SKM-1 (cell line): ENCODE measurements at regions not wholly inside any gene's neighbourhood (a gene's known extent, or its start where the extent isn't known, plus 50 kb on each side); places are given as distances from the start of the nearest gene placed in this dataset.
"Not testable (repeated sequence)": the region's sequence is repeated elsewhere in the genome, so short reads cannot be mapped to it uniquely, and the experiment has no call there.

Experiments used
- DNase-seq: peaks from one replicate; lab custom pipeline; 2025; ENCODE audit not compliant: unreplicated experiment; lab: John Stamatoyannopoulos, UW

DNA sequence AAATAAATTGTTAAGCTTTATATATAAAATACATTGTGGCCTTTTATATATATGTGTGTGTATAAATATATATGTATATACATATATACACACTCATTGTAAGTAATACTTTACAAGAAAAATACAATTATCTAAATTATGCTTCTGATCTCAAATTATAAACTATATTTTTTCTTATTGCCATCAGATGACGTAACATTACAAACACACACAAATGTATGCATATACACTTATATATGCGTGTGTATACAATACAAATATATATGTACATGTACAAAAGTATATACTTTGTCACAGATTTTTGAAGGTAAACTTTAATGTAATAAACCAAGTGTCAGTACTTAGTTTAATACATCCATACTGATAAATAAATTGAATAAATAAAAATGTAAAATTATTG is 278.9 kb upstream of the LMO3 start:
- DNase-seq = no peak

DNA sequence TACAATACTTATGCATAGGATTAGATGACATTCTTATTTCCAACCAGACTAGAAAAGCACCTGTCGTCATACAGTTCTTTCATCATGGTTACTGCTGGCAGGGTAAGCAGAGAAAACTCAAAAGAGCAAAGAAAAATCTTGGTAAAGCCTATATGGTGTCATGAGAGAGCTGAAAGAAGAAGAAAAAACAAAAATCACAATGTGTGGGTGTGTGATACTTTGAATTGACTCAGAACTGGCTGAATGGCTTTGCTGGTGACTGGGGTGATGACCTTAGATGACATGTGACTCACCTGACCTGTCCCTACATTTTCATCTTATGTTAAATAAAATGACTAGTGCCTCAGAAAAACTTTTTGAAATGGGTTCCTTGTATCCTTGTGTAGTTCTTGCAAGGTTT is 278.1 kb upstream of the LMO3 start:
- no peak for DNase-seq

DNA sequence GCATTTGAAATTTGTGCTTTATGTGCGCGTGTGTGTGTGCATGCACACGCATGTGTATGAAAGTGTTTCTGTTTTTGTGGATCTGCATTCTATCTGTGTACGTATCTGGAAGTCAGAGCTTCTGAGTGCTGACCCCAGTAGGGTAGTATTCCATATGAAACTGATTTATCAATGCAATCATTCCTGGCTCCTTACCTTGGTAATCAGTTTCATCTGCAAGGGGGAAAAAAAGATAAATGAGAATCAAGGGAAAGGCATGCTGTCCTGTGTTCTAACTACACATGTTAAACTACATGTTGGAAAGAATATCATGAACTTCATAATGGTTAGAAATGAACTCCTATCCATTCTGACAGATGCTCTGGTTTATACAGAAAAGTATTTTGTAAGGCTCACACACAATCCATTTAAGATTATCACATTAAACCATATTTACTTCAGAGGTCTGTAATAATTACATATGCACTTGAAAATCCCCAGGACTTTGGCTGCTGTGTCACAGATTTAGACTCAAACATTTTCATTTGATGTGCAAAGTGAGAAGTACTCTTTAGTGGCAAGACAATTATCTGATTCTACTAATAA is 276.1 kb upstream of the LMO3 start:
- DNase-seq = no peak

DNA sequence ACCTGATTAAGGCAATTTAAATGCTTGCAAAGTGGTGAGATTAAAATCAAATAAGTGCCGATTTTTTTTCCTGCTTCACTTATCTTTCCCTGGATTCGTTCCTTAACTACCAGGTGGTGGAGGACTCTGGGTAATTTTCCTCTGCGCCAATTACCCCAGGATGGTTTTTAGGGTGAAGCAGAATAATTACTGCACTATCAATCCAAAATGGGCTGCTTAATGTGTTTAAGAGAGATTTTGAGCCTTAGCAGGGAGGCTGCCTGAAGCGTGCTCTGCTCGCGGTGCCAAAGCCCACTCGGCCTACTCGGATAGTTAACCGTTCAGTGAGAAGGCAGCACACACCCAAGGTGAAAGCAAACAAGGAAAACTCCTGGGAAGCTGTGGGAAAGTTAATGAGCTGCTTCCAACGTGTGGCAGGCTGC is 274.9 kb upstream of the LMO3 start:
- no peak for DNase-seq

DNA sequence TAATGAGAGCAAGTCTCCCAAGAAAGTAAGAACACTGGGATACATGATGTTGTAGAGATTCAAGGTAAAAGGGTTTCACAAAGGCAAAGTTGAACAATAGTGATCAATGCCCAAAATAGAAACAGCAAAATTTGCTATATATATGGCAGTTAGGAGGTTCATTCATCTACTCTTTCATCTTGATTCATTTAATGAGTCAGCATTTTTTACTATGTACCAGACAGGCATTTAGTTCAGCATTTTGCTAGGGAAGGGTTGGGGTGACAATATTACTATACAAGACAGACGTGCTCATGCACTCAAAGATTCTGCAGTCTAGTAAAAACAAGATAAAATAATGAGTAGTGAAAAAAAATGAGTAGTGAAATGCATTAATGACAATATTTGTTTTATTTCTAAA is 264.9 kb upstream of the LMO3 start:
- no peak for DNase-seq

DNA sequence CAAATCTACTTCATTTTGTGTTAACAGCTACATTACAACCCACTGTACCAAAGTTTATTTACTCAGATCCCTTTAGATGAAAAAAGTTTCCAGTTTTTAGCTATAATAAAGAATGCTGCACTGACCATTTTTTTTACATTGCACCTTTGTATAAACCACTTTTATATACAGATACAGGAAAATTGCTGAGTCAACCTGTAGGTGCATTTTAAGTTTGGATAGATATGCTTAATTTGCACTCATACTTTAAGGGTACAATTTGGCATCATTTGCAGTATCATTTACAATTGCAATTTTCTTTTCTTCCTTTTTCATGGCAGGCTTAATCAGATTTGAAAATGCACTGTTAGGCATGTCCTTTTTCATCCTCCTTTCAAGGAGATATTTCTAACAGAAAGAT is 257.8 kb upstream of the LMO3 start:
- DNase-seq = no peak

DNA sequence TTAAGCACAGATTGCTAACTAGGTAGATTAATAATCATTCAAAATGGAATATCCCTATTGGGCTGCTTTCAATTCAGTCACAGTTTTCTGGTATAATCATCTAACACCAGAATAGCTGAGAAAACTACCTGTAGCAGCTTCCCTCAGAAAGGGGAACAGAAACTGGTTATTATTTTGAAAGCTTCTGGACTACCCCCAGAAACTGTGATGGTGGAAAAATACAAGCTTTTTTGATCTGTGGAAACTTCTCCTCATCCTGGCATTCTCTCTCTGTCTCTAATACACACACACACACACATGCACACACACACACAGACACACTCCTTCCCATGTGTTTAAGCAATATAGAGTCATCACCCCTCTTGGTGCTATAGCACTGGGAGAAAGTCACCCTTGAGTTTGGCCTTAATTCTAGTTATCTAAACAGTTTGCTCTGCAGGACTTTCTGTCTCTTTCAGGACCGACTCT is 251.5 kb upstream of the LMO3 start:
- no peak for DNase-seq

DNA sequence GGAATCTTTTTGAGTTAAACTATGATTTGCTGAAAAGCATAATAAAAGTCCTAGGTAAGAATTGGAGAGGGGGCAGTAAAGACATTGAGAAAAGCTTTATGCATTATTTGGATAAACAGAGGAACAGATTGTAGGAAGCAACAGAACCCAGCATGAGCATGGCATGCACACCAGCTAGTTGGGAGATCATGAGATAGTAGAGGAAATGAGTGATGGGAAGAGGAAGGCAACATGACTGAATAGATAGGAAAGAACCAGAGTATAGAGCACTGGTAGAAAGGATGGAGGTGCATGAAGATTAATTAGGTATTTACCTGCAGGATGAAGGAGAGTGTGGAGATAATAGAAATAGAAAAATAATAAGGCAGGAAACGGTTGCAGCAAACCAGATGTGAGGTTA is 248.5 kb upstream of the LMO3 start:
- DNase-seq = no peak

DNA sequence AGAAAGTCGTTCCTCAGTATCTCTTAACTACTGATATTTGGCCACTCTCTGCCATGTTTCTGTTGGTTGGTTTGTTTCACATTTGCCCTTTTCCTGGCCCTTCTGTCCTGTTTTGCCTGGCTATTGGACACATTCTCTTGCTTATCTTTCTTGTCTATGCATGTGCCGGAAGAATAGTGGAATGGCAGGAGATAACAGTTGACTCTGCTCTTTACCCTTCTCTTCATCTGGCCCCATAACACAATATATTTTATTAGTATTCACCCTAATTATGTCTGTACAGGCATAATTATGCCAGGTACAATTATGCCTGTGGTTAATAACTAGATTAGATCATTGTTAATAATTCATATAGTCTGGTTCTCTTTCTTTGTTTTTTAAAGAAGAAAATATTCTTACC is 243.5 kb upstream of the LMO3 start:
- no peak for DNase-seq

DNA sequence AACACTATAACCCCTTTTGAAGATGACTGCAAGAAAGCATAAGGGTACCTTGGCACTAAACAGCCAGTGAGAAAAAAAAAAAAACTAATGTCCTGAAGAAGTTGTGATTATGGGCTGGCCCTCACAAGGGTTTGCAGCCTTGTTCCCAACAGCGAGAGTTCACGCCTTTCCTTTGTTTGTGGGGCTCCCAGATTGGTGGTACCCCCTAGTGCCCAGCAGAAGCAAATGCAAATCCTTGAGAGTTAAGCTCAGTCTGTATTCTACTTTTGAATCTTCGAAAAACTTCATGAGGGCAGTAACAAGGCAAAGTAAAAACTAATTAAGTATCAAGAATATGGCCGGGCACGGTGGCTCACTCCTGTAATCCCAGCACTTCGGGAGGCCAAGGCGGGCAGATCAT is 238.9 kb upstream of the LMO3 start:
- no peak for DNase-seq

DNA sequence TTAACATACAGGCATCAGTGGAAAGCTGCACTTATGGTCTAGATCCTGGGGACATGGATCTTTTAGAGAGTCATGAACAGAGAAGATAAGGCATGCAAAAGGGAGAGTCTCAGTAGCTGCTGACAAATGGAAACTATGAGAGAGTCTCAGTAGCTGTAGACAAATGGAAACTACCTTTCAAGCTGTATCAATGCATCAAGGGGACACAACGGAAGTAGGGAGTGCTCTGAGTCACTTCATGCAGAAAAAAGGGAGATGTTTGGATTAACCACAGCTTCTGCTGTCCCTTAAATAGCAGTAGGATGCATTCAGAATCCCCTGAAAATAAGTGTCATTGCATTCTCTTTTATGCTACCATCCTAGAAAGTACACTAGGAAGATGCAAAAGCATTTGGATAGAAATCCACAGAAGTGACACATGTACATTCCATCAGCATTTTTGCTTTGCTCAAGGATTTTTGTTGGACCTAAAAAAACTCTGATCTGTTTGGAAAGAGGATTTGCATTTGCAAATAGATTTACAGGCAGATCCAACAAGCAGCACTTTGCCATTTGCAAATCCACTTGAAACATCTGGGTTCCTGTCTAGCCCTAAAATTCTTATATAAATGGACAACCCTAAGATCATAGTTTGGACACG is 227.5 kb upstream of the LMO3 start:
- no peak for DNase-seq

DNA sequence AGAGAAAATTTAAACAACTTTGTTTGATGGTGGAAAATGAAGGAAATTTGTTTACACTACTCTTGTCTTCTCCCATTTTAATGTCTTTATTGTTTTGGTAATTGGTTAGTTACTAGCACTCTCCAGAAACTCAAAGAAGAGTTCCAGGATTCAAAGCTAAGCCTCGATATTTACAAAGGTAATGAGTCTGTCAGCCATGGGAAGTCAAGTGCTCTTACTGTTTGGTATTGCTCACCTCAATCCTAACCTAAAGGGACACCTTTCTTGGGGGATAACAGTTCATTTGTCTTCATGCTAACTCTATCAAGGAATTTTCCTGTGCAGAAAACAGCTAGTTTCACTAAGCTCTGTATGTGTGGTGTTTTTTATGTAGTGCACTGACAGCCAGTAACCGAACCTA is 222.9 kb upstream of the LMO3 start:
- DNase-seq = no peak

DNA sequence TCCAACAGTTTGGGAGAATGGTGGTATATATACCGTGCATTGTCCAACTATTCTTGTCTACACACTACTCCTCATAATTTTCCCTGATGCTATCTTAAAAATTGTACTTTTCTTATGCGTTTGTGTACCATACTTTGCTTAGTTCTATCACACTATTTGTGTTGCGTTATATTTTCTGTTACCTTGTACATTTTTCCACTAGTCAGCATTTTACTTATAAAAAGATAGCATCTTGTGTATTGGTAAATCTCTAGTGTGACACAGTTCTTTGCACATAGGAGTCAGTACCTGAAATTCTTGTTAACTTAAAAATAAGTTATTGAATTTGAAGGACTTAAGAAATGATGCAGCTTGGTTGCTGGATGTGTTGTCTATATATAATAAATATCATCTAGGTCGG is 201.8 kb upstream of the LMO3 start:
- no peak for DNase-seq

DNA sequence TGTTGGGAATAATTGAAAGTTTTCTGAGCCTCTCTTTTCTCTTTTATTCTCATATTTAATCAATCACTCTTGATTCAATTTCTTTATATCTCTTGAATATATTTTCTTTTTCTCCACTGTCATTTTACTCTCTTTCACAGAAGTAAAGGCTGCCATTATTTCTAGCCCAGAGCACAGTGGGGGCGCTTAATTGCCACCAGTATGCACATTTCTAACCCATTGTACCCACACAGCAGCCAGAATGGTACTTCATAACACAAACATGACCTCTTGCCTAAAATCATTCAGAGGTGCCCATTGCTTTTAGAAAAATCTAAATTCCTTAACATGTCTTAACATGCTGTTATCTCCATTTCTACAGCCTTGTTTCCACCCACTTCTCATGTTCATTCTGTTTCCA is 190.2 kb upstream of the LMO3 start:
- no peak for DNase-seq

DNA sequence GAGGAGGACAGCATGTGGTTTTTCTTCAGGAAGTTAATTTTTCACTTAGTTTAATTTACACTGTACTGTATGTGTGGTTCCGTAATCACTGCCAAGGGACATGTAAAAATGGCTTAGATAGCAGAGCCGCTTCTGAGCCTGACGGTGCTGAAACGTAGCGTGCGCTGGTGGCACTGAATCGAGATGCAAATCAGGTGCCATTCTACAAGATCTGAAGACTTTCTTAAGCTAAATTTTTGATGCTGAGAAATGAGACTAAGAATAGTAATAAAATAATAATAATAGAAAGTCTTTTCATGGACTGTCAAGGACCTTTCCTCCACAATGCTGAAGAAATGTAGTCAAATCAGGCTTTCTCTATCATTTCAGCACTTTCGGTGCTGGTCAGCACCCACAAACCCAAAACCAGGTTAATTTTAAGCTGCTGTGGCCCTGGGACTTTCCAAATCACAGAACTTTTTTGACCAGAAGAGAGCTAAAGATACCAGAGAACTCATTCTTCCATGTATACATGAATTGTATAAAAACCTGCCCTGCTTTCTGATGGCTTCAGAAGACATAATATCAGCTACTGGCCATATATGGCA is 183.3 kb upstream of the LMO3 start:
- no peak for DNase-seq

DNA sequence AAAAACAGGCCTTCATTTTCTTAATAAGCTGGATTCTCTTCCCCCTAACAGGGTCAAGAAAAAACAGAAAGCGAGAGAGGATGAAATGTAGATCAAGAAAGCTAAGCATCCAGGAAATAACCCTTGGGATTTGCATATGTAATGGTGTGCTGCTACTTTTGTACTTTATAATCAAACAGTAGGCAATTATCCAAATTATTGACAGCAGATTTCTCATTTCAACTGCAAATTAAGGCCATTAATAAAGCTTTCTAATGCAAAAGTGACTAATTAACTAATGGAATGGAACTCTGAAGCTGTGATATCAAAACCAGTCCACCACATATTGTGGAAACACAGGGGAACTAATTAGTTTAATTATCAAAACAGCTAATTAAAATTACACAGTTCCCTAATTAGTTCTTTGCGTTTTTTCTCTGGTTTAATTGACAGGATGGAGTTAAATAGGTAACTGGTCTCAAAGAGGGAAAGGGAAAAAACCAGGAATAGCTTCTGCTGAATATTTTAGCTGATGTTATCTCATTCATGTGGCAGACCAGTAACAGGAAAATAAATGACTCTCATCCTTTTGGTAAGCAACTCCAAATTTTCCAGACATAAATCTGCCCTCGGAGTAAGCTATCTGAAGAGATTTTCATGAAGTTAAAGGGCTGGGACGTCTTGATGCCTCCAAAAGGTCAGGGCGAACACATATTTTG is 182.7 kb upstream of the LMO3 start:
- DNase-seq = no peak

DNA sequence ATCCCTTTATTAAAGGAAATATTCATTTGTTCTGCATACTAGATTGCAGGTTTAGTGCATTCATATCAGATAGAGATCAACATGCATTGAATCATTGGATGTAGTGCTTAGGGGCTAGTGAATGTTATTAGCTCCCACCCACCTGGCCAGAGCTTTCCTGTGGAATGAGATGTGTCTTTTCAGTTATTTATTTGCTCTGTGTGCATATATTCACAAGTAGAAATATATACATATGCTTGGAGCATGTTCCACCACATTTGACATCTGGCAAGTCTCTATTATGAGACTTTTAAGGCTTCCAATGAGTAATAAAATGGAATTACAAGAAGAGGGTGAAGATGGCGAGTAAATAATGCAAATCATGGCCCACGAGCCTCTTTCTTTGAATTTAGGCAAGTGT is 180.0 kb upstream of the LMO3 start:
- DNase-seq = no peak

DNA sequence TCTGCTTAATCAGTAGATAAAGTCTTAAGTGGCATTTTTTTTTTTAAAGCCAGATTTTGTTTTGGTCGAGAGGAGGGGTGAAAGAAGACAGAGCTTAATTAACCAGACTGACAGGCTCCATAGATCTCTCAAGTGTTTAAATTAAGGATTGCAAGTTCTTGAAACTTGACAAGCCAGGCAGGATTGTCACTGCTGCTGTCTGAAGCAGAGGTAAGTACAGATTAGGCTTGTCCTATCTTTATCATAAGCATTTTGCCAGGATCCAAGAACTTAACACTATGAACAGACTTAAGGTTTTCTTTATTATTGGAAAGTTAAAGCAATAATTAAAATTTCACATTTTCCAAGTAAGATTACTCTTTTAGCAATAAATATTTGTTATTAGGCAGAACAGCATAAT is 179.6 kb upstream of the LMO3 start:
- no peak for DNase-seq

DNA sequence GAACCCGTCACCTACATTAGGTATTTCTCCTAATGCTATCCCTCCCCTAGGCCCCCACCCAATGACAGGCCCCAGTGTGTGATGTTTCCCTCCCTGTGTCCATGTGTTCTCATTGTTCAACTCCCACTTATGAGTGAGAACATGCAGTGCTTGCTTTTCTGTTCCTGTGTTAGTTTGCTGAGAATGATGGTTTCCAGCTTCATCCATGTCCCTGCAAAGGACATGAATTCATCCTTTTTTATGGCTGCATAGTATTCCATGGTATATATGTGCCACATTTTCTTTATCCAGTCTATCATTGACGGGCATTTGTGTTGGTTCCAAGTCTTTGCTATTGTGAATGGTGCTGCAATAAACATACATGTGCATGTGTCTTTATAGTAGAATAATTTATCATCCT is 163.2 kb upstream of the LMO3 start:
- not testable (repeated sequence) for DNase-seq

DNA sequence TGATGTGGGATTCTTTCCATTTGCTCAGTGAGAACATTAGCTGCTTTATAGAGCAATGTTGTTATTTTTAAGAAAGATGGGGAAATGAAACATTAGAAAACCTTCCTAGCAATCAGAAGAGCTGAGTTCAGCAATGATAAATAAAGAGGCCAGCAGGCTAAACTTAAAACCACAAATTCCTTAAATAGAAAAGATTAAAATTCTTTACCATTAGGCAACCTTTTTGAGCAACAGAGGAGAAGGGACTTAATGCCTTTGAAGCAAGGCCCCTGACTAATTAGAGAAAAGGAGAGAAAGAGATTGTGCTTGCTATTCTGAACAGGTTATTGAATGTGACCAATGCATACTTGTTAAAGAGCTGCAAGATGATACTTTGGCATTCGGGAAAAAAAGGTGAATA is 160.8 kb upstream of the LMO3 start:
- no peak for DNase-seq

DNA sequence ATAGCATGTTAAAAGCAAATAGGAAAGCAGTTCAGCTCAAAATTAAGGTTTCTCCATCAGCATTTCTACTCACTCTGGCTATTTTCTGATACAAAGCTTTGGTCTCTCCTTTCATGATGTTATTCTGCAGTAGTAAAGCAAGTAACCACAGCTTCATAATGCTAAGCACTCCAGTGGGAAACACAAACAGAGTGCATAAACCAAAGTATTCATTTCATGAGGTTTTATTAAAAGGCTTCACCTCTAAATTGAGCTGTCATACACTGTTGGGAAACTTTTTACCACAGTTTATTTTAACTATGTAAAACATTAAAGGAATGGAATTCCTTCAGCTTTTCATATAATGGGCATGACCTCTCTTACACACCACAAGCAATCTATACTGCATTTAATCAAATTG is 157.9 kb upstream of the LMO3 start:
- DNase-seq = no peak

DNA sequence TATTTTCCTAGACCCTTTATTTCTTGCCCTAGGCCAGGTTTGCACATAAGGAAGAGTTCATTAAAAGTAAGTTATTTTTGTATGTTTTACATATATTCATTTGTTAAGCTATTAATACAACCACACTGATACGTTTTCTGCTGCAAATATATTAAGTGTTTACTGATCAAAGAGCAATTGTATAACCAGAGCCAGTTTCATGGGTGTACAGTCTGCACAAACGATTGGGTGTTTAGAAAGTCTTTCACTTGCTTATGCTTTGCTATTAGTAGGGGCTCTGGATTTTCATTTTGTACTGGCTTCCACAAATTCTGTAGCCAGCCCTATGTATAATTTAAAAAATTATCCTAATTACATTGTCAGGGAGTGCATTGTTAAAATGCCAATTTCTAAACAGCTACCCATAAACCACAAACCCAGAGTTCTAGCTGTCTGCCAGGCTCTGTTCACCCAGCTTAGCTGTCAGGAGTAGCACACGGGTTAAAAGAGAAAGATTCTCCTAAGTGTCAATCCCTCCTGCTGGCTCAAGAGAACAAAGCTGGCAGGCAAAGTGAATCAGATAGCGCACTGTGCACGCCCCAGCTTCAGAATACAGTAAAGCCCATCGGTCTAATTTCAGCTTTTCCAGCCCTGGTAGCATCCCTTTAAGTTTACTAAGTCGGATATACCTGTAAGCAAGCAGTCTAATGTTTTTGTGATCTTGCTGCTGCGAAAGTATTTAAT is 151.0 kb upstream of the LMO3 start:
- DNase-seq = no peak
